Cerebellar nuclear complex (tissue), 1 donor: ENCODE measurements at regions not wholly inside any gene's neighbourhood (a gene's known extent, or its start where the extent isn't known, plus 50 kb on each side); places are given as distances from the start of the nearest gene placed in this dataset.
"Not testable (repeated sequence)": the region's sequence is repeated elsewhere in the genome, so short reads cannot be mapped to it uniquely, and the experiment has no call there.

Experiments used
- DNase-seq, 2 experiments: peaks; one replicate each; lab custom pipeline; 2025; lab: John Stamatoyannopoulos, UW

- not testable (repeated sequence) for DNase-seq
Observed at GRCh38 chr18:14336017-14336416, 203.8 kb upstream of the ZNF519 start.

- not testable (repeated sequence) for DNase-seq
Observed at GRCh38 chr18:14321217-14321616, 189.0 kb upstream of the ZNF519 start.

GRCh38 chr18:14301255-14301654 lies 169.0 kb upstream of the ZNF519 start:
- DNase-seq: not testable (repeated sequence)

GRCh38 chr18:14295081-14295480 lies 162.8 kb upstream of the ZNF519 start:
- DNase-seq: not testable (repeated sequence)

- DNase-seq: no peak
Observed at GRCh38 chr18:14285053-14285452, 152.8 kb upstream of the ZNF519 start.

- not testable (repeated sequence) for DNase-seq
Observed at GRCh38 chr18:14275391-14275790, 143.2 kb upstream of the ZNF519 start.

GRCh38 chr18:14265637-14266410 lies 133.6 kb upstream of the ZNF519 start:
- not testable (repeated sequence) for DNase-seq

GRCh38 chr18:14262786-14263185 lies 130.6 kb upstream of the ZNF519 start:
- not testable (repeated sequence) for DNase-seq

GRCh38 chr18:14250084-14250677 lies 117.9 kb upstream of the ZNF519 start:
- not testable (repeated sequence) for DNase-seq

GRCh38 chr18:14239224-14239623 lies 107.0 kb upstream of the ZNF519 start:
- DNase-seq: not testable (repeated sequence)

GRCh38 chr18:14236356-14237048 lies 104.3 kb upstream of the ZNF519 start:
- DNase-seq: not testable (repeated sequence)

- not testable (repeated sequence) for DNase-seq
Observed at GRCh38 chr18:14225286-14225679, 93.0 kb upstream of the ZNF519 start.

- not testable (repeated sequence) for DNase-seq
Observed at GRCh38 chr18:14224551-14225285, 92.5 kb upstream of the ZNF519 start.

GRCh38 chr18:14223919-14224318 lies 91.7 kb upstream of the ZNF519 start:
- DNase-seq: not testable (repeated sequence)

GRCh38 chr18:14223231-14223822 lies 91.1 kb upstream of the ZNF519 start:
- DNase-seq: not testable (repeated sequence)

- DNase-seq: not testable (repeated sequence)
Observed at GRCh38 chr18:14222354-14223221, 90.4 kb upstream of the ZNF519 start.

- DNase-seq: no peak
Observed at GRCh38 chr18:14221689-14222088, 89.5 kb upstream of the ZNF519 start.

GRCh38 chr18:14215952-14216351 lies 83.7 kb upstream of the ZNF519 start:
- not testable (repeated sequence) for DNase-seq

GRCh38 chr18:14203424-14203823 lies 71.2 kb upstream of the ZNF519 start:
- DNase-seq: not testable (repeated sequence)

- not testable (repeated sequence) for DNase-seq
Observed at GRCh38 chr18:14190776-14191442, 58.7 kb upstream of the ZNF519 start.
